ENCODE measurements at regions not wholly inside any gene's neighbourhood (a gene's known extent, or its start where the extent isn't known, plus 50 kb on each side); places are given as distances from the start of the nearest gene placed in this dataset.

- H3K36me3 ChIP-seq (ENCODE audit: control insufficient read depth in 4 of 4, insufficient read depth in 3 of 4, low read depth in 1 of 4, low read length in 3 of 4): no peaks in the 10 kb centered on the region
- no peaks in the 10 kb centered on the region for H3K27me3 ChIP-seq (ENCODE audit: control insufficient read depth in 4 of 4, insufficient read depth in 4 of 4, low read length in 3 of 4)
- no peak overlapping the region for H3K9ac ChIP-seq (ENCODE audit: low read depth in 1 of 2, low read length in 2 of 2)
- peaks cover 0 to 7% (median 3%) of the 10 kb centered on the region in 4 donors for H3K9me3 ChIP-seq (ENCODE audit: control insufficient read depth in 4 of 4, low read length in 3 of 4)
- TF ChIP-seq RXRA (IDR thresholded peaks at IDR 0.05) (no peak), REST (IDR thresholded peaks at IDR 0.05) (no peak), JUND (IDR thresholded peaks at IDR 0.05) (no peak), HNF4G (IDR thresholded peaks at IDR 0.05) (no peak), HNF4A (conservative IDR thresholded peaks at IDR 0.05) (no peak), SP1 (IDR thresholded peaks at IDR 0.05) (no peak), TAF1 (conservative IDR thresholded peaks at IDR 0.05) (no peak), RAD21 (IDR thresholded peaks at IDR 0.05) (no peak), CTCF (IDR thresholded peaks at IDR 0.05; ENCODE audit: low read depth, low read length, missing input control) (no peak), YY1 (IDR thresholded peaks at IDR 0.05) (no peak), FOXA2 (IDR thresholded peaks at IDR 0.05) (no peak), EGR1 (IDR thresholded peaks at IDR 0.05; ENCODE audit: low read depth in 2 of 2) (no peak), NR2F2 (IDR thresholded peaks at IDR 0.05) (no peak), ATF3 (IDR thresholded peaks at IDR 0.05) (no peak), MAX (IDR thresholded peaks at IDR 0.05) (no peak), ZBTB33 (IDR thresholded peaks at IDR 0.05) (no peak), GABPA (IDR thresholded peaks at IDR 0.05 in 1 of 2, conservative IDR thresholded peaks at IDR 0.05 in 1 of 2) (no peak)
- H3K4me1 ChIP-seq (ENCODE audit: control insufficient read depth in 4 of 4, insufficient read depth in 4 of 4, low read length in 3 of 4): no peaks in the 10 kb centered on the region
- H3K27ac ChIP-seq (ENCODE audit: low read depth in 1 of 2, low read length in 2 of 2): no peak overlapping the region
- H3K4me3 ChIP-seq (ENCODE audit: low read depth in 1 of 3, low read length in 3 of 3): no peak overlapping the region
- WGBS: 11% methylated on average over 12 of the region's 12 CpGs
- no peak for DNase-seq (ENCODE audit: low spot score)
Observed at GRCh38 chr1:11594222-11594621, 60.0 kb downstream of the FBXO2 start.

GRCh38 chr1:11592752-11593151 lies 61.5 kb downstream of the FBXO2 start:
- H3K27me3 ChIP-seq (ENCODE audit: control insufficient read depth in 4 of 4, insufficient read depth in 4 of 4, low read length in 3 of 4): no peaks in the 10 kb centered on the region
- no peaks in the 10 kb centered on the region for H3K4me1 ChIP-seq (ENCODE audit: control insufficient read depth in 4 of 4, insufficient read depth in 4 of 4, low read length in 3 of 4)
- no peak for TF ChIP-seq FOXA1 (IDR thresholded peaks at IDR 0.05)
- TF ChIP-seq HNF4A (conservative IDR thresholded peaks at IDR 0.05): no peak
- no peak for TF ChIP-seq HNF4G (IDR thresholded peaks at IDR 0.05)
- TF ChIP-seq REST (IDR thresholded peaks at IDR 0.05): no peak
- no peak for TF ChIP-seq YY1 (IDR thresholded peaks at IDR 0.05)
- TF ChIP-seq TAF1 (conservative IDR thresholded peaks at IDR 0.05): no peak
- no peak for TF ChIP-seq RXRA (IDR thresholded peaks at IDR 0.05)
- TF ChIP-seq GABPA (IDR thresholded peaks at IDR 0.05 in 1 of 2, conservative IDR thresholded peaks at IDR 0.05 in 1 of 2): no peak
- no peak for TF ChIP-seq JUND (IDR thresholded peaks at IDR 0.05)
- no peak for TF ChIP-seq ATF3 (IDR thresholded peaks at IDR 0.05)
- no peak for TF ChIP-seq RAD21 (IDR thresholded peaks at IDR 0.05)
- TF ChIP-seq FOXA2 (IDR thresholded peaks at IDR 0.05): no peak
- TF ChIP-seq NR2F2 (IDR thresholded peaks at IDR 0.05): no peak
- TF ChIP-seq SP1 (IDR thresholded peaks at IDR 0.05): no peak
- no peak for TF ChIP-seq MAX (IDR thresholded peaks at IDR 0.05)
- no peak overlapping the region for H3K9ac ChIP-seq (ENCODE audit: low read depth in 1 of 2, low read length in 2 of 2)
- no peak overlapping the region for H3K27ac ChIP-seq (ENCODE audit: low read depth in 1 of 2, low read length in 2 of 2)
- no peaks in the 10 kb centered on the region for H3K36me3 ChIP-seq (ENCODE audit: control insufficient read depth in 4 of 4, insufficient read depth in 3 of 4, low read depth in 1 of 4, low read length in 3 of 4)
- H3K9me3 ChIP-seq (ENCODE audit: control insufficient read depth in 4 of 4, low read length in 3 of 4): peaks cover 0 to 7% (median 3%) of the 10 kb centered on the region in 4 donors
- no peak for DNase-seq (ENCODE audit: low spot score)
- WGBS: 76% methylated on average over 6 of the region's 6 CpGs
- no peak overlapping the region for H3K4me3 ChIP-seq (ENCODE audit: low read depth in 1 of 3, low read length in 3 of 3)
